Immature natural killer cell (primary cell): ENCODE measurements at regions not wholly inside any gene's neighbourhood (a gene's known extent, or its start where the extent isn't known, plus 50 kb on each side); places are given as distances from the start of the nearest gene placed in this dataset.

Experiments
- DNase-seq, 3 donors: peaks; one replicate each; pipeline ENCODE4 v3.0.0; 2022; ENCODE audit warnings: mixed read lengths in 1 of 3
- H3K27ac Mint-ChIP-seq, 6 donors: one replicate each; pipeline ENCODE4 v1.8.0; 2020; ENCODE audit warnings: mixed read lengths in 6 of 6, mild to moderate bottlenecking in 5 of 6, inconsistent platforms in 4 of 6, moderate library complexity in 3 of 6
- H3K27me3 Mint-ChIP-seq, 3 donors: one replicate each; pipeline ENCODE4 v1.8.0; 2020 to 2021; ENCODE audit warnings: low read depth in 3 of 3, mild to moderate bottlenecking in 3 of 3, mixed read lengths in 3 of 3, moderate library complexity in 3 of 3, inconsistent platforms in 1 of 3
- H3K36me3 Mint-ChIP-seq, 3 donors: one replicate each; pipeline ENCODE4 v1.8.0; 2020; ENCODE audit warnings: mixed read lengths in 3 of 3, inconsistent platforms in 2 of 3, mild to moderate bottlenecking in 2 of 3
- H3K4me1 Mint-ChIP-seq, 2 donors: one replicate each; pipeline ENCODE4 v1.8.0; 2020; ENCODE audit warnings: inconsistent platforms in 2 of 2, mild to moderate bottlenecking in 2 of 2, mixed read lengths in 2 of 2, moderate library complexity in 1 of 2
- H3K4me3 Mint-ChIP-seq, 5 donors: one replicate each; pipeline ENCODE4 v1.8.0; 2020; ENCODE audit warnings: mild to moderate bottlenecking in 5 of 5, mixed read lengths in 5 of 5, inconsistent platforms in 3 of 5, moderate library complexity in 3 of 5
- H3K9me3 Mint-ChIP-seq, 6 donors: one replicate each; pipeline ENCODE4 v1.8.0; 2020; ENCODE audit warnings: mild to moderate bottlenecking in 6 of 6, mixed read lengths in 6 of 6, inconsistent platforms in 4 of 6, moderate library complexity in 3 of 6

GRCh38 chr7:137172105-137172590 is 171.4 kb downstream of the PTN start:
- DNase-seq, result no peak
- Mint-ChIP-seq H3K36me3 (peaks cover 0 to 4% (median 0%) of the 10 kb centered on the region in 3 donors), H3K9me3 (peaks cover 6 to 47% (median 22%) of the 10 kb centered on the region in 6 donors), H3K4me1 (no peaks in the 10 kb centered on the region), H3K27ac (no peak overlapping the region), H3K27me3 (no peaks in the 10 kb centered on the region), H3K4me3 (no peak overlapping the region)

DNA sequence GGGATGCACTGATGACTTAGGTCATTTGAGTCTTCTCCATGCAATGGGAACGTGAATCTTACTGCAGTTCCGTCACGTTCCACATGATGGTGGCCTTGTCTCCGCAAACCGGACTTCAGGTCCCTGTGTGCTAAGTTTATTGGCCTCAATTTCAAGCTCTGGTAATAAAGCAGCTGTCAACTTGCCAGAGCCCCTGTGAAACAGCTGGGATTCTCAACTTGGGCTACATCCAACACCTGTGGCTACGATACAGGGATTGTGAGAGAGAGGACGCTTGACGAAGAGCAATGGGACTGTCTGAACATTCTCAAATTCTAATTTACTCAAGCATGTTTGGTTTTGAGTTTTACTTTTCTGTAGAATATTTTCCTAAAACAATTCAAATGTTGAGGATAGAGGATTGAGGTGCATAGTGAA is 174.2 kb downstream of the PTN start:
- H3K27ac Mint-ChIP-seq, result no peak overlapping the region
- DNase-seq, result no peak
- no peaks in the 10 kb centered on the region for H3K27me3 Mint-ChIP-seq
- no peaks in the 10 kb centered on the region for H3K4me1 Mint-ChIP-seq
- peaks cover 0 to 4% (median 0%) of the 10 kb centered on the region in 3 donors for H3K36me3 Mint-ChIP-seq
- no peak overlapping the region for H3K4me3 Mint-ChIP-seq
- peaks cover 9 to 56% (median 22%) of the 10 kb centered on the region in 6 donors for H3K9me3 Mint-ChIP-seq

- peaks cover 5 to 60% (median 23%) of the 10 kb centered on the region in 6 donors for H3K9me3 Mint-ChIP-seq
- no peaks in the 10 kb centered on the region for H3K36me3 Mint-ChIP-seq
- peaks cover 0 to 3% (median 2%) of the 10 kb centered on the region in 3 donors for H3K27me3 Mint-ChIP-seq
- no peak for DNase-seq
- H3K4me3 Mint-ChIP-seq, result no peak overlapping the region
- H3K27ac Mint-ChIP-seq, result no peak overlapping the region
- H3K4me1 Mint-ChIP-seq, result no peaks in the 10 kb centered on the region
Observed at GRCh38 chr7:137167609-137168008, 175.9 kb downstream of the PTN start.

- Mint-ChIP-seq H3K9me3 (peaks cover 5 to 58% (median 26%) of the 10 kb centered on the region in 6 donors), H3K27ac (no peak overlapping the region), H3K27me3 (peaks cover 0 to 3% (median 2%) of the 10 kb centered on the region in 3 donors), H3K4me3 (no peak overlapping the region), H3K36me3 (no peaks in the 10 kb centered on the region), H3K4me1 (no peaks in the 10 kb centered on the region)
- DNase-seq, result no peak
Observed at GRCh38 chr7:137166363-137166762, 177.2 kb downstream of the PTN start.

- Mint-ChIP-seq H3K27me3 (peaks cover 0 to 5% (median 2%) of the 10 kb centered on the region in 3 donors), H3K4me1 (no peaks in the 10 kb centered on the region), H3K36me3 (no peaks in the 10 kb centered on the region), H3K9me3 (peaks cover 5 to 59% (median 30%) of the 10 kb centered on the region in 6 donors), H3K4me3 (no peak overlapping the region), H3K27ac (no peak overlapping the region)
- no peak for DNase-seq
Observed at GRCh38 chr7:137165786-137166185, 177.7 kb downstream of the PTN start.

DNA sequence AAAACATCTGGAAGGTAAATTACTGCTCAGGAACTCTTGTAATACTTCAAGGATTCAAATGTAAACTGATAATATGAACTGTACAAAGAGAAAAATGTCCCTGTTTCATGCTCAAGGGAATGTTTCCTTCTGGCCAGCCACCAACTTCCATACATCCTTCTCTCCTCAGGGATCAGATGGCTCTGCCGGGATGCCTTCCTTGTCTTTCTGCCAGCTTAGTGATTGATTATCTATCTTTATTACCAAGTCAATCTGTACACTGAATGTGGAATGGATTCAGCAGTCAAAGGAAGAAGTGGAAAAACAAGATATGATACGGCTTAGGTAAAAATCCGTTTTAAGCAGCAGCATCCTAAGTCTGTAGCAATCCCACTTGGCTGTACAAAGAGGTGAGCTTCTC is 178.3 kb downstream of the PTN start:
- Mint-ChIP-seq H3K4me1 (no peaks in the 10 kb centered on the region), H3K4me3 (no peak overlapping the region), H3K36me3 (no peaks in the 10 kb centered on the region), H3K27me3 (peaks cover 0 to 5% (median 2%) of the 10 kb centered on the region in 3 donors), H3K27ac (no peak overlapping the region), H3K9me3 (peaks cover 5 to 62% (median 34%) of the 10 kb centered on the region in 6 donors)
- no peak for DNase-seq

DNA sequence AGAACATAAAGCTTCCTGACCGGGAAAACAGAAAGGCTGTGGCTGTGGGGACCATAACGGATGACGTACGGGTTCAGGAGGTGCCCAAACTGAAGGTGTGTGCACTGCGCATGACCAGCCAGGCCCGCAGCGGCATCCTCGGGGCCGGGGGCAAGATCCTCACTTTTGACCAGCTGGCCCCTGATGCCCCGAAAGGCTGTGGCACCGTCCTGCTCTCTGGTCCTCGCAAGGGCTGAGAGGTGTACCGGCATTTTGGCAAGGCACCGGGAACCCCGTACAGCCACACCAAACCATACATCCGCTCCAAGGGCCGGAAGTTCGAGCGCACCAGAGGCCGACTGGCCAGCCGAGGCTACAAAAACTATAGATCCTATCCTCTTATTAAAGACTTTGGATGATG is 179.3 kb downstream of the PTN start:
- peaks cover 5 to 64% (median 37%) of the 10 kb centered on the region in 6 donors for H3K9me3 Mint-ChIP-seq
- no peaks in the 10 kb centered on the region for H3K4me1 Mint-ChIP-seq
- H3K27me3 Mint-ChIP-seq, result peaks cover 0 to 6% (median 2%) of the 10 kb centered on the region in 3 donors
- H3K27ac Mint-ChIP-seq, result no peak overlapping the region
- no peak overlapping the region for H3K4me3 Mint-ChIP-seq
- no peaks in the 10 kb centered on the region for H3K36me3 Mint-ChIP-seq
- no peak for DNase-seq

DNA sequence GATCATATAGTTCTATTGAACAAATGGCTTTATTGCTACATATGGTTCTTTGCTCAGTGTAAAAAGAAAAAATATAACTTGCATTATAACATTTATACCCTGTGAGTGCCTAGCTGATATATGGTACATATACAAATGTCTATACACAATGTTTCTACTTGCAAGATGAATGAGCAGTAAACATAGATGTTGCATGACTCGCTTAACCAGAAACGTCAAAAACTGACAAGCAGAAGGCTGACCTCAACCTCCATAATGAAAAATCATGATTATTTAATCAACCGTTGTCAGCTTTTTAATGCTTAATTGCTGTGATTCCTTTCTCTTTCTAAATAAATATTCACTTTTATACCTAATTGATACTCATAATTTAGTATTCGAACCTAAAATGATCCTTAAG is 183.3 kb downstream of the PTN start:
- Mint-ChIP-seq H3K4me3 (no peak overlapping the region), H3K27ac (no peak overlapping the region), H3K4me1 (no peaks in the 10 kb centered on the region)

DNA sequence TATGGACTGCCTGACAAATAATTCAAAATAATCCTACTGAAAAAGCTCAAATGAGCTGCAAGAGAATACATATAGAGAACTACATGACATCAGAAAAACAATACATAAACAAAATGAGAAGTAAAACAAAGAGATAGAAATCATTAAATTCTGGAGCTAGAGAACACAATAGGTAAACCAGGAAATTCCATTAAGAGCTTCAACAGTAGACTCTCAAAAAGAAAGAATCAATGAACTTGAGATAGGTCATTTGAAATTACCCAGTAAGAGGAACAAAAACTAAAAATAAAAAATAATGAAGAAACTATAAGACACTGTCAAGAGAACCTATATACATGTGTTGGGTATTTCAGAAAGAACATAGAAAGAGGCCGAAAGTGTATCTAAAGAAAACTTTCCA is 186.3 kb downstream of the PTN start:
- Mint-ChIP-seq H3K27ac (no peak overlapping the region), H3K9me3 (peaks cover 3 to 40% (median 25%) of the 10 kb centered on the region in 6 donors), H3K4me1 (no peaks in the 10 kb centered on the region), H3K4me3 (no peak overlapping the region), H3K27me3 (peaks cover 0 to 3% (median 0%) of the 10 kb centered on the region in 3 donors), H3K36me3 (no peaks in the 10 kb centered on the region)
- no peak for DNase-seq

More for the DNA sequence above, 183.3 kb downstream of the PTN start:
- Mint-ChIP-seq H3K27me3 (peaks cover 0 to 7% (median 2%) of the 10 kb centered on the region in 3 donors), H3K9me3 (peaks cover 1 to 54% (median 35%) of the 10 kb centered on the region in 6 donors), H3K36me3 (no peaks in the 10 kb centered on the region)
- DNase-seq, result no peak

- Mint-ChIP-seq H3K4me3 (no peak overlapping the region), H3K4me1 (no peaks in the 10 kb centered on the region), H3K27ac (no peak overlapping the region), H3K36me3 (peaks cover 0 to 2% (median 0%) of the 10 kb centered on the region in 3 donors), H3K9me3 (peaks cover 5 to 42% (median 15%) of the 10 kb centered on the region in 6 donors), H3K27me3 (no peaks in the 10 kb centered on the region)
- DNase-seq, result no peak
Observed at GRCh38 chr7:137151690-137152052, 191.9 kb downstream of the PTN start.

DNA sequence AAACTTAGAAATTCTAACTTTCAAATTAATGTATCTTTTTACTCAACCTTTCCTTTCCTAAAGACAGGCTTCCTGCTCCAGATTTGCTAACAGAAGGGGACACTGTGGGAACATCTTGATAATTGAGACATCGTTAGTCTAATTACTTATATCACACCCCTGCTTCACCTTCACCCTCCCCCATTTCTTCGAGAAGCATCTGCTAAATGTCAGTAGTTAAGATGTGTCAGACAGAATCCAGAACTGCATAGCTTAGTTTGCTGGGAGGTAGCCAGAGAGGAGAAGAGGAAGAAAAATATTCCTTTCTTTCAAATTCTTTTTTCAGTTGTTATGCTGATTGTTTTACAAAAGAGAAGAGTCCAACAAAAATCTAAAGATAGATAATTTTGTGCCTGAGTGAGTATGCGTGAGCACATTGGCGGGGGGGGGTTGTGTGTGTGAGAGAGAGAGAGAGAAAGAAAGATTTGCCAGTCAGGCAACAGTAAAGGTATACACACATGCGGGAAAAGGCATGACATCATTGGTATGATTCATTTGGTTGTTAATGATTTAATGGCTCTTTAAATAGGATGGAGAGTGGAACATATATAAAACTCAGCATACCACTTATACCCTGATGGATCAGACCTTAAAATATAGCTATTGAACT is 192.4 kb downstream of the PTN start:
- peaks cover 0 to 4% (median 0%) of the 10 kb centered on the region in 3 donors for H3K36me3 Mint-ChIP-seq
- H3K9me3 Mint-ChIP-seq, result peaks cover 5 to 47% (median 13%) of the 10 kb centered on the region in 6 donors
- no peak overlapping the region for H3K4me3 Mint-ChIP-seq
- no peaks in the 10 kb centered on the region for H3K4me1 Mint-ChIP-seq
- H3K27me3 Mint-ChIP-seq, result no peaks in the 10 kb centered on the region
- DNase-seq, result no peak
- no peak overlapping the region for H3K27ac Mint-ChIP-seq

- no peak overlapping the region for H3K4me3 Mint-ChIP-seq
- no peak for DNase-seq
- H3K4me1 Mint-ChIP-seq, result no peaks in the 10 kb centered on the region
- H3K36me3 Mint-ChIP-seq, result peaks cover 0 to 4% (median 0%) of the 10 kb centered on the region in 3 donors
- H3K27ac Mint-ChIP-seq, result no peak overlapping the region
- peaks cover 12 to 63% (median 16%) of the 10 kb centered on the region in 6 donors for H3K9me3 Mint-ChIP-seq
- no peaks in the 10 kb centered on the region for H3K27me3 Mint-ChIP-seq
Observed at GRCh38 chr7:137147338-137147720, 196.2 kb downstream of the PTN start.

GRCh38 chr7:137146552-137147337 is 196.8 kb downstream of the PTN start:
- peaks cover 12 to 63% (median 16%) of the 10 kb centered on the region in 6 donors for H3K9me3 Mint-ChIP-seq
- H3K27me3 Mint-ChIP-seq, result no peaks in the 10 kb centered on the region
- no peak for DNase-seq
- no peak overlapping the region for H3K27ac Mint-ChIP-seq
- peaks cover 0 to 4% (median 0%) of the 10 kb centered on the region in 3 donors for H3K36me3 Mint-ChIP-seq
- H3K4me1 Mint-ChIP-seq, result no peaks in the 10 kb centered on the region
- H3K4me3 Mint-ChIP-seq, result no peak overlapping the region

- Mint-ChIP-seq H3K36me3 (peaks cover 0 to 4% (median 0%) of the 10 kb centered on the region in 3 donors), H3K9me3 (peaks cover 13 to 64% (median 19%) of the 10 kb centered on the region in 6 donors), H3K4me1 (no peaks in the 10 kb centered on the region)
Observed at GRCh38 chr7:137146012-137146455, 197.5 kb downstream of the PTN start.

More at GRCh38 chr7:137146012-137146455, 197.5 kb downstream of the PTN start:
- Mint-ChIP-seq H3K4me3 (no peak overlapping the region), H3K27ac (no peak overlapping the region), H3K27me3 (no peaks in the 10 kb centered on the region)
- no peak for DNase-seq
